22Rv1 (cell line): ENCODE measurements at regions not wholly inside any gene's neighbourhood (a gene's known extent, or its start where the extent isn't known, plus 50 kb on each side); places are given as distances from the start of the nearest gene placed in this dataset.

Source experiments
- H3K27ac ChIP-seq: fragments of 450-650 bp; 2 replicates; pipeline ENCODE4 v1.5.1; 2017
- CTCF ChIP-seq: fragments of 450-650 bp; IDR thresholded peaks from 2 replicates; pipeline ENCODE4 v1.5.1; 2017; ENCODE audit warnings: mild to moderate bottlenecking
- ZFX ChIP-seq: fragments of 450-650 bp; IDR thresholded peaks from 2 replicates; pipeline ENCODE4 v1.6.1; 2017; ENCODE audit warnings: antibody characterized with exemption, borderline replicate concordance

- H3K27ac ChIP-seq: no peak overlapping the region
- TF ChIP-seq CTCF: no peak
- TF ChIP-seq ZFX: no peak
These were observed 142.0 kb downstream of the SCG2 start for GRCh38 chr2:223460209-223460608.

- TF ChIP-seq ZFX (no peak), CTCF (no peak)
- no peak overlapping the region for H3K27ac ChIP-seq
These were observed 141.4 kb downstream of the SCG2 start for GRCh38 chr2:223460774-223461211.

GRCh38 chr2:223464071-223464470 lies 138.1 kb downstream of the SCG2 start:
- no peak overlapping the region for H3K27ac ChIP-seq

GRCh38 chr2:223465793-223466192 lies 136.4 kb downstream of the SCG2 start:
- no peak overlapping the region for H3K27ac ChIP-seq
- TF ChIP-seq CTCF: no peak
- TF ChIP-seq ZFX: no peak

More at GRCh38 chr2:223464071-223464470, 138.1 kb downstream of the SCG2 start:
- TF ChIP-seq CTCF (no peak), ZFX (no peak)

- no peak overlapping the region for H3K27ac ChIP-seq
- TF ChIP-seq CTCF: no peak
- TF ChIP-seq ZFX: no peak
These were observed 135.0 kb downstream of the SCG2 start for GRCh38 chr2:223467196-223467595.

GRCh38 chr2:223469270-223470046 lies 132.7 kb downstream of the SCG2 start:
- no peak for TF ChIP-seq CTCF
- no peak for TF ChIP-seq ZFX
- no peak overlapping the region for H3K27ac ChIP-seq

GRCh38 chr2:223470602-223471001 lies 131.6 kb downstream of the SCG2 start:
- no peak overlapping the region for H3K27ac ChIP-seq
- no peak for TF ChIP-seq CTCF
- TF ChIP-seq ZFX: no peak
